ENCODE measurements at regions not wholly inside any gene's neighbourhood (a gene's known extent, or its start where the extent isn't known, plus 50 kb on each side); places are given as distances from the start of the nearest gene placed in this dataset.

GRCh38 chr18:67862069-67862468, 345.5 kb upstream of the DSEL start:
- TF ChIP-seq EZH2phosphoT487 (IDR thresholded peaks at IDR 0.05; ENCODE audit: borderline replicate concordance) (no peak), CTCF (conservative IDR thresholded peaks at IDR 0.05; ENCODE audit: low read length) (no peak)
- Histone ChIP-seq H3K4me3 (ENCODE audit: low read length, poor library complexity, severe bottlenecking) (no peak overlapping the region), H3K9me3 (ENCODE audit: insufficient read depth, low read depth, low read length) (no peaks in the 10 kb centered on the region), H3K36me3 (ENCODE audit: insufficient read depth, low read length) (no peaks in the 10 kb centered on the region), H3F3A (ENCODE audit: low read depth) (no peaks in the 10 kb centered on the region), H3K9ac (ENCODE audit: low read depth, low read length, poor library complexity, severe bottlenecking) (no peak overlapping the region), H3K79me2 (ENCODE audit: insufficient read depth, low read length) (no peaks in the 10 kb centered on the region), H4K20me1 (ENCODE audit: insufficient read depth, low read length, poor library complexity, severe bottlenecking) (no peaks in the 10 kb centered on the region), H2AFZ (ENCODE audit: low read length) (no peak overlapping the region), H3K4me2 (ENCODE audit: low read depth, low read length, poor library complexity, severe bottlenecking) (no peak overlapping the region), H3K9me2 (replicated peaks; ENCODE audit: low read depth, low read length) (no peaks in the 10 kb centered on the region), H3K4me1 (ENCODE audit: insufficient read depth, low read length, poor library complexity, severe bottlenecking) (no peaks in the 10 kb centered on the region), H3K27me3 (ENCODE audit: insufficient read depth, low read length, poor library complexity, severe bottlenecking) (no peaks in the 10 kb centered on the region)

GRCh38 chr18:67854340-67854739, 337.8 kb upstream of the DSEL start:
- no peak overlapping the region for H2AFZ ChIP-seq (ENCODE audit: low read length)

GRCh38 chr18:67846422-67847098, 330.0 kb upstream of the DSEL start:
- no peaks in the 10 kb centered on the region for H3K36me3 ChIP-seq (ENCODE audit: insufficient read depth, low read length)
- H4K20me1 ChIP-seq (ENCODE audit: insufficient read depth, low read length, poor library complexity, severe bottlenecking), result no peaks in the 10 kb centered on the region
- no peaks in the 10 kb centered on the region for H3F3A ChIP-seq (ENCODE audit: low read depth)
- H3K4me2 ChIP-seq (ENCODE audit: low read depth, low read length, poor library complexity, severe bottlenecking), result no peak overlapping the region
- H3K79me2 ChIP-seq (ENCODE audit: insufficient read depth, low read length), result no peaks in the 10 kb centered on the region
- H3K9me3 ChIP-seq (ENCODE audit: insufficient read depth, low read depth, low read length), result no peaks in the 10 kb centered on the region
- no peaks in the 10 kb centered on the region for H3K27me3 ChIP-seq (ENCODE audit: insufficient read depth, low read length, poor library complexity, severe bottlenecking)
- no peak overlapping the region for H3K9ac ChIP-seq (ENCODE audit: low read depth, low read length, poor library complexity, severe bottlenecking)
- H3K4me3 ChIP-seq (ENCODE audit: low read length, poor library complexity, severe bottlenecking), result no peak overlapping the region
- H3K9me2 ChIP-seq (replicated peaks; ENCODE audit: low read depth, low read length), result no peaks in the 10 kb centered on the region
- TF ChIP-seq CTCF (conservative IDR thresholded peaks at IDR 0.05; ENCODE audit: low read length), result no peak
- no peak for TF ChIP-seq EZH2phosphoT487 (IDR thresholded peaks at IDR 0.05; ENCODE audit: borderline replicate concordance)
- H2AFZ ChIP-seq (ENCODE audit: low read length), result no peak overlapping the region
- no peaks in the 10 kb centered on the region for H3K4me1 ChIP-seq (ENCODE audit: insufficient read depth, low read length, poor library complexity, severe bottlenecking)

More at GRCh38 chr18:67854340-67854739, 337.8 kb upstream of the DSEL start:
- Histone ChIP-seq H3K4me2 (ENCODE audit: low read depth, low read length, poor library complexity, severe bottlenecking) (no peak overlapping the region), H3K27me3 (ENCODE audit: insufficient read depth, low read length, poor library complexity, severe bottlenecking) (no peaks in the 10 kb centered on the region), H3K79me2 (ENCODE audit: insufficient read depth, low read length) (no peaks in the 10 kb centered on the region), H3K9ac (ENCODE audit: low read depth, low read length, poor library complexity, severe bottlenecking) (no peak overlapping the region), H3K36me3 (ENCODE audit: insufficient read depth, low read length) (no peaks in the 10 kb centered on the region), H3K4me1 (ENCODE audit: insufficient read depth, low read length, poor library complexity, severe bottlenecking) (no peaks in the 10 kb centered on the region), H3K9me2 (replicated peaks; ENCODE audit: low read depth, low read length) (no peaks in the 10 kb centered on the region), H4K20me1 (ENCODE audit: insufficient read depth, low read length, poor library complexity, severe bottlenecking) (no peaks in the 10 kb centered on the region), H3K4me3 (ENCODE audit: low read length, poor library complexity, severe bottlenecking) (no peak overlapping the region), H3F3A (ENCODE audit: low read depth) (no peaks in the 10 kb centered on the region), H3K9me3 (ENCODE audit: insufficient read depth, low read depth, low read length) (no peaks in the 10 kb centered on the region)
- TF ChIP-seq CTCF (conservative IDR thresholded peaks at IDR 0.05; ENCODE audit: low read length) (no peak), EZH2phosphoT487 (IDR thresholded peaks at IDR 0.05; ENCODE audit: borderline replicate concordance) (no peak)
